Epithelial cell of proximal tubule (primary cell): ENCODE measurements at regions not wholly inside any gene's neighbourhood (a gene's known extent, or its start where the extent isn't known, plus 50 kb on each side); places are given as distances from the start of the nearest gene placed in this dataset.

Source experiments
- DNase-seq: peaks from one replicate; pipeline ENCODE4 v3.0.0-alpha.2; 2011; ENCODE audit warnings: low read depth
- H3K4me3 ChIP-seq: 2 replicates; pipeline ENCODE4 v1.5.1; 2011; ENCODE audit warnings: low read depth, mild to moderate bottlenecking, low read length
- TF ChIP-seq, protein P1 (sequence below): conservative IDR thresholded peaks from 2 replicates; pipeline ENCODE4 v1.5.1; 2012; ENCODE audit warnings: low read depth, mild to moderate bottlenecking, low read length

DNA sequence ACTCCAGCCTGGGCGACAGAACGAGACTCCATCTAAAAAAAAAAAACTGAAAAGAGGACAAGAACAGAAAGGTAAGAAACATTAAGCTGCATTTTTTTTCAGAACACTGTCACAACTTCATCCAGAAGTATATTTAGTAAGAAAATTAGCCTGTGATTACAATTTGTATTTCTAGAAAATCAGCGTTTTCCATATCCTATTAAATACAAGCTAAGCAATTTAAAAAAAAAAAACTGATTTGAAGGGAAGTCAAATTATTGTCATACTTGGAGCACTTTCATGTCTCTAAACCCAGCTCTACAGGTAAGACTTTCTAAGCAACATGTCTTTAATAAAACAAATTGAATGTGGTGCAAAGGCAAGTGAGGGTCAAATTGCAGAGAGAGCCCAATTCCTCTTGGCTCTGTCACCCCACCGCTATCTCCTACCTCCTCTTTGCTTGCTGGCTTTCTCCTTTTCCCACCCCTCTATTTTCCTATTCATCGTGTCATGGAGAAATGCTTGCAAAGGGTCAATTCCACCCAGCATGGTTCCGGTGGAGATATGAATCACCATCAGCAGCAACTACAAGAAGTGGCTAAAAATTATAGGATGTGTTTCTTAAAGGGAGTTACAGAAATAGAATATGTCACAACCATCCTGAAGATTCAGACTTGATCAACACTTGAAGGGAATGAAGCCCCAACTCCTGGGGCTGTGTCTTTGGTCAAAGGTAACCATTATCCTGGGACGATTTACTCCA lies 68.4 kb upstream of the BCL11A start:
- DNase-seq, result no peak
- TF ChIP-seq, protein P1, sequence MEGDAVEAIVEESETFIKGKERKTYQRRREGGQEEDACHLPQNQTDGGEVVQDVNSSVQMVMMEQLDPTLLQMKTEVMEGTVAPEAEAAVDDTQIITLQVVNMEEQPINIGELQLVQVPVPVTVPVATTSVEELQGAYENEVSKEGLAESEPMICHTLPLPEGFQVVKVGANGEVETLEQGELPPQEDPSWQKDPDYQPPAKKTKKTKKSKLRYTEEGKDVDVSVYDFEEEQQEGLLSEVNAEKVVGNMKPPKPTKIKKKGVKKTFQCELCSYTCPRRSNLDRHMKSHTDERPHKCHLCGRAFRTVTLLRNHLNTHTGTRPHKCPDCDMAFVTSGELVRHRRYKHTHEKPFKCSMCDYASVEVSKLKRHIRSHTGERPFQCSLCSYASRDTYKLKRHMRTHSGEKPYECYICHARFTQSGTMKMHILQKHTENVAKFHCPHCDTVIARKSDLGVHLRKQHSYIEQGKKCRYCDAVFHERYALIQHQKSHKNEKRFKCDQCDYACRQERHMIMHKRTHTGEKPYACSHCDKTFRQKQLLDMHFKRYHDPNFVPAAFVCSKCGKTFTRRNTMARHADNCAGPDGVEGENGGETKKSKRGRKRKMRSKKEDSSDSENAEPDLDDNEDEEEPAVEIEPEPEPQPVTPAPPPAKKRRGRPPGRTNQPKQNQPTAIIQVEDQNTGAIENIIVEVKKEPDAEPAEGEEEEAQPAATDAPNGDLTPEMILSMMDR, result no peak
- no peak overlapping the region for H3K4me3 ChIP-seq

DNA sequence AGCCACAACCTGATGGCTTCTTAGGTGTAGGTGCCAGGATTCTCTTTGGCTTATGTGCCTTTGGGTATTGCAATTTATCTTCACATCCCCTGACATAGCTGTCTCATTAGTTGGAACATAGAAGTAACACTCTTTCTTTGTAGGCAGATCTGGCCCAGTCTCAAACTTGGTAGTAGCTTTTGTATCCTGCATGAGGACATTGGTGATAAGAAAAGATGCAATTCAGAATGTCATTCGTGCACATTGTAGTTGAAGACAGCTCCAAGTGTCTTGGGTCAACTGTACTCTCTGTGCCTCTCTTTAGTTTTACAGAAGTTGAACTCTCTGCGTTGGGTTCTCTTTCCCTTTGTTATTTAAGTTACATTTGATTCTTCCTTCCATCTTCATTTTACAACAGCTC lies 69.6 kb upstream of the BCL11A start:
- DNase-seq, result no peak
- TF ChIP-seq, protein P1, result no peak
- no peak overlapping the region for H3K4me3 ChIP-seq

DNA sequence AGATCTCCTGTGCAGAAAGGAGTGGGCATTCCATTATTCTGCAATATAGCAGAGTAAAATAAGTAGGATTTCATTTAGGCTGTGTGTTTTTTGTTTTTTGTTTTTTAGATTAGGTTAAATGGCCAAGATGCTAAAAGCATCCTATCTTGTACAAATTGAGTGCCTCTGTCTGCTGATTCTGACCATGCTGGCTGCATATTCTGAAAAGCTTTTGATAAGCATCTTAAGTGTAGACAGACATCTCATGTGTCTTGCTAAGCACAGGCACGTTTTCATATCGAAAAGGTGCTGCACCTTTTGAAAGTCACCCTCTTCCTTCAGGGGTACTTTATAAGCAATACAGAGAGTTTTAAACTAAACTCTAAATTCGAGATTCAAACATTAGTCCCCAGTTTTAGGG lies 74.0 kb upstream of the BCL11A start:
- H3K4me3 ChIP-seq, result no peak overlapping the region
- TF ChIP-seq, protein P1, result no peak
- DNase-seq, result no peak

DNA sequence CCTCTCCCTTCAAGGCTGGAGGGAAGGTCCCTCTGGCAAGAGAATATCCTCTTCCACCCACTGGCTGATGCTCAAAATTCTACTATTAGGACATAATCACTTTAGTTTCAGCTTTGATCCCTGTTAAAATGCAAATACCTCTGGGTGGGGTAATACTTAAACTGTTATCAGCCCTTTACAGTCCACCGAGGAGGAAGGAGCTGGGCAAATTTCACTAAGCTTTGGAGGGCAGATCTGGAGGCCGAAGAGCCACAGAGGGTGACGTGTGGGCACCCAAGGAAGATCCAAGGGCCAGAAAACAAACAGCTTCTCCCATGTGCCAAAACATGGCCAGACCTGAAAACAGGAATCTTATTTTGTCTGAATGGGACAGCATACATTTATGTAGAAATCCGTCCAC lies 74.6 kb upstream of the BCL11A start:
- no peak for DNase-seq
- no peak overlapping the region for H3K4me3 ChIP-seq
- TF ChIP-seq, protein P1, result no peak

DNA sequence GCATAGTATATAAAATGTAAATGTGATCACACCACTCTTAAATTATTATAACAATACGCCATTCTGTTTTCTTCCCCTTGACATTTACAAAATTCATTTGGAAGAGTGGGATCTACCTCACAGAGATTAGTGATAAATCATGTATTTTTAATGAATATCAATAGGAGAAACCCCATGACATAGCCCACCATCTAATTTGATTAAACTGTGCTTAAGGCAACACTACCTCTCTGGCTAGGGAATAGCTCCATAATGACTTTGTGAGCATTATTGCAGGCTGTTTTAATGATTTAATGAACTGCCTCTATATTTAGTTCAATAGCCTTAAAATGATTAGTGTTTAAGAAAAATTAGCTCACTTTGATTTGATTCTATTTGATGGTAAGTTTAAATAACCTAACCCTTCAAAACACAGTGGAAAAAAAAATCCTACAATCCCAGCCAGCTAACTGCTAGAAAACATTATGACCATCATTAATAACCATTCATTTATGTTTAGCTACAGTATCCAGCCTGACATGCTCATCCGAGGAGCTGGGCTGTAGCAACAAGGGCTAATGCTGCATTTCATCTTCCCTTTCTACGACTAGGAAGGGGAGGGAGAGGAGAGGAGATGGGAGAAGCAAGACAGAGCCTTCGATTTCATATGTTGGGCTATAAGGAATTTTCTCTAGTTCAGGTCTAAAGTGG lies 75.3 kb upstream of the BCL11A start:
- no peak overlapping the region for H3K4me3 ChIP-seq
- TF ChIP-seq, protein P1, result no peak
- no peak for DNase-seq

DNA sequence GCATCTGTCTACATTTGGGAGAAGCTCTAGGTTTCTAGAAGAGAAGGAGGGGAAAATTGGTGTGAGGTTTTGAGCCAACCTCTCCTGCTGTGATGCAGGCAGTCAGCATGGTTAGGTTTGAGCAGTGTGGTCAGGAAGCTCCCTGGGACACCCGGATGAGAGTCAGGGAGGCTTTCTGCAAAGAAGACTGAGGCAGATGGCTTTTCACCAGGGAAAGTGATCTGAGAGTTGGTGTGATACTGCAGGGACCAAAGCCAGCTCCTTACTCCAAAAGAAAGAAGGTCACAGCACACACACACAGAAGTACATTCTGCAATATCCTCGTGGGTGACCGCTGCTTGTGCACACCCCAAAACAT lies 75.8 kb upstream of the BCL11A start:
- H3K4me3 ChIP-seq, result no peak overlapping the region
- no peak for DNase-seq
- TF ChIP-seq, protein P1, result no peak
